HG02870 (cell line): ENCODE measurements at regions not wholly inside any gene's neighbourhood (a gene's known extent, or its start where the extent isn't known, plus 50 kb on each side); places are given as distances from the start of the nearest gene placed in this dataset.
"Not testable (repeated sequence)": the region's sequence is repeated elsewhere in the genome, so short reads cannot be mapped to it uniquely, and the experiment has no call there.

Experiments
- ATAC-seq: cut with Tn5 transposase; IDR thresholded peaks from one replicate; pipeline ENCODE4 v1.9.1; 2021; ENCODE audit warnings: mild to moderate bottlenecking, moderate library complexity; ENCODE audit not compliant: unreplicated experiment

GRCh38 chr3:143901105-143901504 lies 52.8 kb upstream of the SLC9A9 start:
- peak; percentile 48 for ATAC-seq

DNA sequence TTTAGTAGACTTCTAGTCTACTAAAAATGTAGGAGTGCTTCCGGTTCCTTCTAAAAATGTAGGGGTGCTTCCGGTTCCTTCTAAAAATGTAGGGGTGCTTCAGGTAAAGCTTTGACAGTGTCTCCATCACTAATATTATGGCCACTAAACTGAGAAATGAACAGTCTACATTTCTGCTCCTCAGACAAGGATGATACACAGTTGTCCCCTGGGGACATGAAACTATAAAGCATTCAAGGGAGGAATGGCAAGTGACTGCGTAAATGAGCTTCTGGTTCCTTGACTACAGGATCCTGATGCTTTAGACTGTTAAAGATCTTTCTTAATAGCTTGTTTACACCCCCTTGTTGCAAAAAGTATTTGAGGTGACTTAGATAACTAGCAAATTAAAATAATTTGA lies 53.9 kb upstream of the SLC9A9 start:
- no peak for ATAC-seq

- ATAC-seq, result no peak
Measured at GRCh38 chr3:143910756-143911155, 60.9 kb upstream of the DIPK2A start.

- no peak for ATAC-seq
Measured at GRCh38 chr3:143914257-143914656, 57.4 kb upstream of the DIPK2A start.

DNA sequence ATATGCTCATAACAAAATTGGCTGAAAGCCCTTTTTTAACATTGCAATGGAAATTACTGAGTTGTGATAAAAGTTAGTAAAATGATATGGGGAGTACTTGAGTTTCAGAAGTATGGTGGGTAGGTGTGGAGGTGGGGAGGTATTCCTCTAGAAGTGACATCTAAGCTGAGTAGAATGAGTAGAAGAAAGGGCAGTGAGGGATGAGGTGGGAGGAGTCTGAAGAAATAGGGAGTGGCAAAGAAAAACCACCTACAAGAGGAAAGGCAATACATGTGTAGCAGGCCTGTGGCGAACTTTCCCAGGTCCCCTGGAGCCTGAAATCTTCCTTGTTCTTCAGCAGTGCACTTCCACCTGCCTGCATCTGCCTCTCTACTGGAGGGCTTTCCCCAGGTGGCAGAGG lies 52.8 kb upstream of the DIPK2A start:
- ATAC-seq, result no peak

- ATAC-seq, result not testable (repeated sequence)
Measured at GRCh38 chr3:143921176-143921575, 50.4 kb upstream of the DIPK2A start.
